Karpas-422 (cell line): ENCODE measurements at regions not wholly inside any gene's neighbourhood (a gene's known extent, or its start where the extent isn't known, plus 50 kb on each side); places are given as distances from the start of the nearest gene placed in this dataset.
"Not testable (repeated sequence)": the region's sequence is repeated elsewhere in the genome, so short reads cannot be mapped to it uniquely, and the experiment has no call there.

Source experiments
- DNase-seq: peaks from one replicate; pipeline ENCODE4 v3.0.0-alpha.2; 2015
- H2AFZ ChIP-seq: fragments of 200-600 bp; sonication (generic); 2 replicates; pipeline ENCODE4 v1.6.1; 2014; ENCODE audit warnings: antibody characterized with exemption, low read length, mixed read lengths
- H3K27ac ChIP-seq: fragments of 200-600 bp; sonication (generic); 2 replicates; pipeline ENCODE4 v1.5.1; 2014; ENCODE audit warnings: mild to moderate bottlenecking, low read length, moderate library complexity
- H3K27me3 ChIP-seq: fragments of 200-600 bp; sonication (generic); 2 replicates; pipeline ENCODE4 v1.6.1; 2014; ENCODE audit warnings: low read length, mixed read lengths
- H3K36me3 ChIP-seq: fragments of 200-600 bp; sonication (generic); 2 replicates; pipeline ENCODE4 v1.6.1; 2014; ENCODE audit warnings: low read length, mixed read lengths; ENCODE audit not compliant: insufficient read depth
- H3K4me1 ChIP-seq: fragments of 200-600 bp; sonication (generic); 2 replicates; pipeline ENCODE4 v1.6.1; 2014; ENCODE audit warnings: mild to moderate bottlenecking, low read length, mixed read lengths
- H3K4me2 ChIP-seq: fragments of 200-600 bp; sonication (generic); 2 replicates; pipeline ENCODE4 v1.6.1; 2014; ENCODE audit warnings: low read length, low read depth, mild to moderate bottlenecking; ENCODE audit not compliant: poor library complexity, severe bottlenecking
- H3K4me3 ChIP-seq: fragments of 200-600 bp; sonication (generic); 2 replicates; pipeline ENCODE4 v1.5.1; 2014; ENCODE audit warnings: mild to moderate bottlenecking, antibody characterized with exemption, low read length, mixed read lengths
- H3K79me2 ChIP-seq: fragments of 200-600 bp; sonication (generic); 2 replicates; pipeline ENCODE4 v1.6.1; 2014; ENCODE audit warnings: mild to moderate bottlenecking, low read length, mixed read lengths
- H3K9ac ChIP-seq: fragments of 200-600 bp; sonication (generic); 2 replicates; pipeline ENCODE4 v1.6.0; 2014; ENCODE audit warnings: low read length
- H3K9me2 ChIP-seq: fragments of 200-600 bp; sonication (generic), shearing (Covaris generic); replicated peaks from 2 replicates; pipeline ENCODE4 v1.6.0; 2014; ENCODE audit warnings: mild to moderate bottlenecking, low read length, moderate library complexity; ENCODE audit not compliant: insufficient read depth
- H3K9me3 ChIP-seq: fragments of 300-700, 200-600 bp; sonication (generic); 2 replicates; pipeline ENCODE4 v1.6.1; 2014; ENCODE audit warnings: low read length, mixed read lengths
- H4K20me1 ChIP-seq: fragments of 200-600 bp; sonication (generic); 2 replicates; pipeline ENCODE4 v1.6.1; 2014; ENCODE audit warnings: mild to moderate bottlenecking, antibody characterized with exemption, low read length, low read depth; ENCODE audit not compliant: insufficient read depth

- DNase-seq, H3K27me3 ChIP-seq, H3K9me2 ChIP-seq, H3K9me3 ChIP-seq, H3K9ac ChIP-seq, H3K4me1 ChIP-seq, H4K20me1 ChIP-seq, H2AFZ ChIP-seq, H3K36me3 ChIP-seq, H3K4me3 ChIP-seq, H3K27ac ChIP-seq, H3K79me2 ChIP-seq, H3K4me2 ChIP-seq: not testable (repeated sequence)
Measured at GRCh38 chr15:85196697-85197096, 183.7 kb upstream of the AKAP13 start.

GRCh38 chr15:85197582-85197981 lies 182.8 kb upstream of the AKAP13 start:
- not testable (repeated sequence) for H3K79me2 ChIP-seq, H3K36me3 ChIP-seq, DNase-seq, H3K27me3 ChIP-seq, H3K4me3 ChIP-seq, H3K9me2 ChIP-seq, H3K27ac ChIP-seq, H3K9ac ChIP-seq, H3K4me1 ChIP-seq, H4K20me1 ChIP-seq, H3K4me2 ChIP-seq, H3K9me3 ChIP-seq, H2AFZ ChIP-seq

GRCh38 chr15:85198432-85198831 lies 182.0 kb upstream of the AKAP13 start:
- H3K4me2 ChIP-seq, H2AFZ ChIP-seq, H3K9me3 ChIP-seq, H3K4me3 ChIP-seq, H3K9ac ChIP-seq, H3K36me3 ChIP-seq, H3K9me2 ChIP-seq, H4K20me1 ChIP-seq, H3K79me2 ChIP-seq, H3K27ac ChIP-seq, DNase-seq, H3K4me1 ChIP-seq, H3K27me3 ChIP-seq: not testable (repeated sequence)

GRCh38 chr15:85200215-85200614 lies 180.2 kb upstream of the AKAP13 start:
- H3K36me3 ChIP-seq, H3K4me2 ChIP-seq, H3K9me2 ChIP-seq, H3K79me2 ChIP-seq, H3K27ac ChIP-seq, DNase-seq, H4K20me1 ChIP-seq, H3K4me3 ChIP-seq, H3K27me3 ChIP-seq, H3K9me3 ChIP-seq, H2AFZ ChIP-seq, H3K4me1 ChIP-seq, H3K9ac ChIP-seq: not testable (repeated sequence)

GRCh38 chr15:85201118-85201793 lies 179.1 kb upstream of the AKAP13 start:
- not testable (repeated sequence) for H3K4me2 ChIP-seq, H3K4me3 ChIP-seq, H3K9me2 ChIP-seq, H3K27me3 ChIP-seq, H3K27ac ChIP-seq, DNase-seq, H3K4me1 ChIP-seq, H4K20me1 ChIP-seq, H3K9ac ChIP-seq, H3K79me2 ChIP-seq, H2AFZ ChIP-seq, H3K36me3 ChIP-seq, H3K9me3 ChIP-seq

GRCh38 chr15:85204481-85204880 lies 175.9 kb upstream of the AKAP13 start:
- H3K9me3 ChIP-seq, H3K9me2 ChIP-seq, H3K4me3 ChIP-seq, H4K20me1 ChIP-seq, H3K27me3 ChIP-seq, H2AFZ ChIP-seq, H3K79me2 ChIP-seq, H3K27ac ChIP-seq, DNase-seq, H3K9ac ChIP-seq, H3K4me2 ChIP-seq, H3K4me1 ChIP-seq, H3K36me3 ChIP-seq: not testable (repeated sequence)

- H3K79me2 ChIP-seq, H3K27me3 ChIP-seq, H3K4me1 ChIP-seq, DNase-seq, H4K20me1 ChIP-seq, H3K36me3 ChIP-seq, H3K9me2 ChIP-seq, H2AFZ ChIP-seq, H3K9ac ChIP-seq, H3K27ac ChIP-seq, H3K9me3 ChIP-seq: not testable (repeated sequence)
- Histone ChIP-seq H3K4me3 (peak overlapping the region; percentile 38; the same call in 1 of the 2 replicates), H3K4me2 (peak overlapping the region; percentile 32)
Measured at GRCh38 chr15:85233791-85234325, 146.5 kb upstream of the AKAP13 start.

GRCh38 chr15:85234450-85235196 lies 145.8 kb upstream of the AKAP13 start:
- DNase-seq, H3K36me3 ChIP-seq, H3K9ac ChIP-seq, H3K9me3 ChIP-seq, H3K4me1 ChIP-seq, H2AFZ ChIP-seq, H3K27ac ChIP-seq, H3K27me3 ChIP-seq, H3K9me2 ChIP-seq, H3K79me2 ChIP-seq, H3K4me2 ChIP-seq, H4K20me1 ChIP-seq, H3K4me3 ChIP-seq: not testable (repeated sequence)
